PC-9 (cell line): ENCODE measurements at regions not wholly inside any gene's neighbourhood (a gene's known extent, or its start where the extent isn't known, plus 50 kb on each side); places are given as distances from the start of the nearest gene placed in this dataset.

Experiments used
- EZH2 ChIP-seq: fragments of 200-600 bp; sonication (generic); IDR thresholded peaks from 2 replicates; pipeline ENCODE4 v1.8.0; 2017; ENCODE audit warnings: antibody characterized with exemption, low read depth
- TF ChIP-seq, protein P1 (sequence below): fragments of 200-600 bp; sonication (generic); conservative IDR thresholded peaks from 2 replicates; pipeline ENCODE4 v1.6.1; 2017; ENCODE audit warnings: mixed run types, antibody characterized with exemption, mild to moderate bottlenecking, moderate library complexity

DNA sequence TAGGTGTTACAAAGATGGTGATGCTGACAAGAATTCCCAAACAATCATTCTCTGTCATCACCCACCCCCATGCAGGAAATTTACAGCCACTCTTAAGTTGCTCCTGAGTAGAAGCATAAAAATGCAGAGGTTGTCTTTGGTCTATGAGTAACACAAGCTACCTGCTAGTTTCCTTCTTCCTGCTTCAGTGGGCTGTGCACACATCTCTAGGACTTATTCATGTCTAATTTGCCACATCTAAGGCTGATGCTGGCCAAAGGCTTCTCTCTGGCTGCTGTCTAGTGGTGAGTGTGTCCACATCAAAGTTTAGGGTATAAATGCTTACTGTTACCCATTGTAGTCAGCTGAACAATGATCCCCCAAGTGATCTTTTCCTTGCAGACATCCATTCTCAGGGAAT lies 662.5 kb downstream of the TYW1 start:
- TF ChIP-seq, protein P1, sequence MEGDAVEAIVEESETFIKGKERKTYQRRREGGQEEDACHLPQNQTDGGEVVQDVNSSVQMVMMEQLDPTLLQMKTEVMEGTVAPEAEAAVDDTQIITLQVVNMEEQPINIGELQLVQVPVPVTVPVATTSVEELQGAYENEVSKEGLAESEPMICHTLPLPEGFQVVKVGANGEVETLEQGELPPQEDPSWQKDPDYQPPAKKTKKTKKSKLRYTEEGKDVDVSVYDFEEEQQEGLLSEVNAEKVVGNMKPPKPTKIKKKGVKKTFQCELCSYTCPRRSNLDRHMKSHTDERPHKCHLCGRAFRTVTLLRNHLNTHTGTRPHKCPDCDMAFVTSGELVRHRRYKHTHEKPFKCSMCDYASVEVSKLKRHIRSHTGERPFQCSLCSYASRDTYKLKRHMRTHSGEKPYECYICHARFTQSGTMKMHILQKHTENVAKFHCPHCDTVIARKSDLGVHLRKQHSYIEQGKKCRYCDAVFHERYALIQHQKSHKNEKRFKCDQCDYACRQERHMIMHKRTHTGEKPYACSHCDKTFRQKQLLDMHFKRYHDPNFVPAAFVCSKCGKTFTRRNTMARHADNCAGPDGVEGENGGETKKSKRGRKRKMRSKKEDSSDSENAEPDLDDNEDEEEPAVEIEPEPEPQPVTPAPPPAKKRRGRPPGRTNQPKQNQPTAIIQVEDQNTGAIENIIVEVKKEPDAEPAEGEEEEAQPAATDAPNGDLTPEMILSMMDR = no peak
- no peak for TF ChIP-seq EZH2
